Smooth muscle cell (in vitro differentiated cells): ENCODE measurements at regions not wholly inside any gene's neighbourhood (a gene's known extent, or its start where the extent isn't known, plus 50 kb on each side); places are given as distances from the start of the nearest gene placed in this dataset.
"Not testable (repeated sequence)": the region's sequence is repeated elsewhere in the genome, so short reads cannot be mapped to it uniquely, and the experiment has no call there.

ENCODE experiments used
- DNase-seq: peaks from one replicate; lab custom pipeline; 2025; ENCODE audit not compliant: unreplicated experiment; lab: John Stamatoyannopoulos, UW
- H2AFZ ChIP-seq: fragments of 200-600 bp; sonication (generic); 2 replicates; pipeline ENCODE4 v1.6.0; 2016; ENCODE audit warnings: antibody characterized with exemption, low read depth, mild to moderate bottlenecking
- H3F3A ChIP-seq: fragments of 200-600 bp; sonication (generic); 2 replicates; pipeline ENCODE4 v1.6.0; 2017; ENCODE audit warnings: antibody characterized with exemption, low read depth
- H3K27ac ChIP-seq: fragments of 200-600 bp; sonication (generic); 2 replicates; pipeline ENCODE4 v1.5.1; 2016; ENCODE audit warnings: low read depth, mild to moderate bottlenecking
- H3K27me3 ChIP-seq: fragments of 200-600 bp; sonication (generic); 2 replicates; pipeline ENCODE4 v1.6.1; 2016; ENCODE audit warnings: low read depth, mild to moderate bottlenecking
- H3K36me3 ChIP-seq: fragments of 200-600 bp; sonication (generic); 2 replicates; pipeline ENCODE4 v1.5.1; 2016; ENCODE audit warnings: low read depth
- H3K4me1 ChIP-seq: fragments of 200-600 bp; sonication (generic); 2 replicates; pipeline ENCODE4 v1.5.1; 2016; ENCODE audit warnings: low read depth
- H3K4me2 ChIP-seq: fragments of 200-600 bp; sonication (generic); 2 replicates; pipeline ENCODE4 v1.6.0; 2016; ENCODE audit warnings: mild to moderate bottlenecking
- H3K4me3 ChIP-seq: fragments of 200-600 bp; sonication (generic); 2 replicates; pipeline ENCODE4 v1.5.1; 2016; ENCODE audit warnings: mild to moderate bottlenecking
- H3K79me2 ChIP-seq: fragments of 200-600 bp; sonication (generic); 2 replicates; pipeline ENCODE4 v1.6.0; 2016; ENCODE audit warnings: low read depth, mild to moderate bottlenecking
- H3K9ac ChIP-seq: fragments of 200-600 bp; sonication (generic); 2 replicates; pipeline ENCODE4 v1.6.0; 2016; ENCODE audit warnings: low read depth
- H3K9me3 ChIP-seq: fragments of 200-600 bp; sonication (generic); replicated peaks from 2 replicates; pipeline ENCODE4 v1.5.1; 2016; ENCODE audit warnings: low read depth
- H4K20me1 ChIP-seq: fragments of 200-600 bp; sonication (generic); 2 replicates; pipeline ENCODE4 v1.6.0; 2016; ENCODE audit warnings: low read depth
- WGBS: methylation state at CpG from one replicate; pipeline ENCODE4 v1.1.7; 2016; ENCODE audit warnings: low lambda C conversion rate; 5-methylcytosine and 5-hydroxymethylcytosine counted together
- TF ChIP-seq, protein P1 (sequence below): fragments of 200-600 bp; sonication (generic); IDR thresholded peaks from 2 replicates; pipeline ENCODE4 v1.5.1; 2017; ENCODE audit warnings: borderline replicate concordance, mild to moderate bottlenecking, antibody characterized with exemption; ENCODE audit not compliant: insufficient read depth, poor library complexity, severe bottlenecking

DNA sequence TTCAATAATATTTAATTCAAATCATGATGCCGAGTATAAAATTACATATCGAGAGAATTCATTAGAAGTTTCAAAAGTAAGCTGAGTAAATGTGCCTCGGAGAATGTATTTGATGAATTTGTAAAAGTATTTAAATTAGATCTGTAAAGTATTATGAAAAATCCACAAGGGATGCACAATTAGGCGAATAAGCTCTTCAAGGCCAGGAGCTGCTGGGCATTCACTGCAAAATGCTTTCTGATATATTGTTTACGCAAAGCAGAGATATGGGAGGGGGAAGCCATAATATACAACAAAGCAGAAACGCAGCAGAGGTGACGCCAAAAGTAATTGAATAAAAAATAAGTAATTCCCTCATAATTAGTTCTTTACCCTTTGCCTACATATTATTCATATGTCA lies 1121.5 kb upstream of the TENM3 start:
- H2AFZ ChIP-seq: no peak overlapping the region
- no peak for DNase-seq
- H3K9ac ChIP-seq: no peak overlapping the region
- no peaks in the 10 kb centered on the region for H3K79me2 ChIP-seq
- no peaks in the 10 kb centered on the region for H3K4me1 ChIP-seq
- no peak overlapping the region for H3K4me3 ChIP-seq
- TF ChIP-seq, protein P1, sequence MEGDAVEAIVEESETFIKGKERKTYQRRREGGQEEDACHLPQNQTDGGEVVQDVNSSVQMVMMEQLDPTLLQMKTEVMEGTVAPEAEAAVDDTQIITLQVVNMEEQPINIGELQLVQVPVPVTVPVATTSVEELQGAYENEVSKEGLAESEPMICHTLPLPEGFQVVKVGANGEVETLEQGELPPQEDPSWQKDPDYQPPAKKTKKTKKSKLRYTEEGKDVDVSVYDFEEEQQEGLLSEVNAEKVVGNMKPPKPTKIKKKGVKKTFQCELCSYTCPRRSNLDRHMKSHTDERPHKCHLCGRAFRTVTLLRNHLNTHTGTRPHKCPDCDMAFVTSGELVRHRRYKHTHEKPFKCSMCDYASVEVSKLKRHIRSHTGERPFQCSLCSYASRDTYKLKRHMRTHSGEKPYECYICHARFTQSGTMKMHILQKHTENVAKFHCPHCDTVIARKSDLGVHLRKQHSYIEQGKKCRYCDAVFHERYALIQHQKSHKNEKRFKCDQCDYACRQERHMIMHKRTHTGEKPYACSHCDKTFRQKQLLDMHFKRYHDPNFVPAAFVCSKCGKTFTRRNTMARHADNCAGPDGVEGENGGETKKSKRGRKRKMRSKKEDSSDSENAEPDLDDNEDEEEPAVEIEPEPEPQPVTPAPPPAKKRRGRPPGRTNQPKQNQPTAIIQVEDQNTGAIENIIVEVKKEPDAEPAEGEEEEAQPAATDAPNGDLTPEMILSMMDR: no peak
- no peaks in the 10 kb centered on the region for H3K36me3 ChIP-seq
- no peak overlapping the region for H3K27ac ChIP-seq
- 94% methylated on average over 7 of the region's 7 CpGs for WGBS
- no peak overlapping the region for H3K4me2 ChIP-seq
- no peaks in the 10 kb centered on the region for H3K9me3 ChIP-seq
- no peaks in the 10 kb centered on the region for H3F3A ChIP-seq
- H3K27me3 ChIP-seq: peaks cover 3% of the 10 kb centered on the region
- H4K20me1 ChIP-seq: no peaks in the 10 kb centered on the region

DNA sequence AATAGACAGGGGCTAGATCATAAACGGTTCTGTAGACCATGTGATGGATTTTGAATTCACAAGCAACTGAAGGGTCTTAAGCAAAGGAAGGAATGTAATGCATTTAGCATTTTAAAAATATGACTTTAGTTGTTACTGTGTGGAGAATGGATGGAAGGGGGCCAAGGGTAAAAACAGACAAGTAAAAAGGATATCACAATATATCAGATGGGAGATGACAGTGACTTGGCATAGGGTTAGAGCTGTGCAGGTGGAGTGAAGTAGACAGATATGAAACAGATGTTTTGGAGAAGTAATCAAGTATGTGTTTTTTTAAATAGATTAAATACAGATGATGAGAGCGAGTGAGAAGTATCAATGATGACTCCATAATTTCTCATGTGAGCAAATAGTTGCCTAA lies 1116.0 kb upstream of the TENM3 start:
- WGBS: 92% methylated on average over 2 of the region's 2 CpGs
- Histone ChIP-seq H3K36me3 (no peaks in the 10 kb centered on the region), H3K4me2 (no peak overlapping the region), H3K4me1 (peaks cover 6% of the 10 kb centered on the region), H3K27ac (no peak overlapping the region), H3K9me3 (no peaks in the 10 kb centered on the region), H2AFZ (no peak overlapping the region), H3F3A (no peaks in the 10 kb centered on the region), H3K27me3 (peaks cover 3% of the 10 kb centered on the region), H3K79me2 (no peaks in the 10 kb centered on the region), H3K4me3 (no peak overlapping the region), H3K9ac (no peak overlapping the region), H4K20me1 (no peaks in the 10 kb centered on the region)
- TF ChIP-seq, protein P1: no peak
- DNase-seq: no peak

DNA sequence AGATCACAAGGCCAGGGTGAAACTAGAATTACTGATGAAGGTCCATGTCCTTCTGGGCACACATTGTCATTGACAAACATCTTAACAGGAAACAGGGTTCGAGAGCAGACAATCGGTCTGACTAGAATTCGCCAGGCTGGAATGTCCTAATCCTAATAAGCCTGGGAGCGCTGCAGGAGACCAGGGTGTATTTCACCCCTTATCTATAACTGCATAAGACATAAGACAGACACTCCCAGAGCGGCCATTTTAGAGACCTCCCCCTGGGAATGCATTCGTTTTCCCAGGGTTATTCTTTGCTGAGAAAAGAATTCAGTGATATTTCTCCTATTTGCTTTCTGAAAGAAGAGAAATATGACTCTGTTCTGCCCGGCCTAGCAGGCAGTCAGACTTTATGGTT lies 1112.9 kb upstream of the TENM3 start:
- not testable (repeated sequence) for H3K27ac ChIP-seq, H4K20me1 ChIP-seq, H3K4me3 ChIP-seq, H2AFZ ChIP-seq, H3K4me2 ChIP-seq, H3K9ac ChIP-seq, H3K4me1 ChIP-seq, H3K9me3 ChIP-seq, H3K79me2 ChIP-seq, DNase-seq, H3F3A ChIP-seq, H3K27me3 ChIP-seq, H3K36me3 ChIP-seq
- WGBS: 86% methylated on average over 7 of the region's 7 CpGs

DNA sequence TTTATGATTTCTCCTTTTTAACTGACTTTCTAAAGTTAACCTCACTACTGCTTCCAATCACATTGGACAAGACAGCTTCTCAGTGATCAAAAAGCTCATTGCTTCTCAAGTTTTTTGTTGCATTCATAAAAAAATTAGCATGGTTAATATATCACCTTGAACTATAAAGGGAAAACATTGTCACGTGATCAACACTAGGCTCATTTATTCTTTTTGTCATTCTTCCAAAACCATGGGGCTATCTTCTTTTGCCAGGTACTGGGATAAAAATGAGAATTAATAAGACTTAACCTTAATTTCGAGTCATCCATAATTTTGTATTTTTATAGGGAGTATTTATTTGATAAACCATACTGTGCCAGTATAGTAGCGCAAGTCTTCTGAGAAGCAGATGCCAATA lies 1105.9 kb upstream of the TENM3 start:
- TF ChIP-seq, protein P1: no peak
- no peaks in the 10 kb centered on the region for H3F3A ChIP-seq

More for the DNA sequence above, 1105.9 kb upstream of the TENM3 start:
- no peaks in the 10 kb centered on the region for H3K79me2 ChIP-seq
- H3K36me3 ChIP-seq: no peaks in the 10 kb centered on the region
- WGBS: 96% methylated on average over 3 of the region's 3 CpGs
- no peak overlapping the region for H3K4me2 ChIP-seq
- no peaks in the 10 kb centered on the region for H3K9me3 ChIP-seq
- H3K4me3 ChIP-seq: no peak overlapping the region
- peaks cover 15% of the 10 kb centered on the region for H3K27me3 ChIP-seq
- H2AFZ ChIP-seq: no peak overlapping the region
- no peaks in the 10 kb centered on the region for H3K4me1 ChIP-seq
- DNase-seq: no peak
- no peaks in the 10 kb centered on the region for H4K20me1 ChIP-seq
- H3K27ac ChIP-seq: no peak overlapping the region
- no peak overlapping the region for H3K9ac ChIP-seq
